PC-3 (cell line): ENCODE measurements at regions not wholly inside any gene's neighbourhood (a gene's known extent, or its start where the extent isn't known, plus 50 kb on each side); places are given as distances from the start of the nearest gene placed in this dataset.

Experiments used
- ATAC-seq: fragments of 200-7000 bp; cut with Tn5 transposase; 2 replicates; pipeline ENCODE4 v1.9.1; 2020; ENCODE audit warnings: mild to moderate bottlenecking, moderate library complexity
- BruUV-seq: library from RNA; stranded (reverse); fragments of 400-500 nt; replicated peaks from 2 replicates; lab custom pipeline; 2021; lab: Mats Ljungman, UMichigan
- CTCF ChIA-PET: fragments of 300-600 bp; sonication (Branson Sonifier 250); formaldehyde crosslinking; loops from one replicate; lab custom pipeline; 2022; ENCODE audit warnings: antibody characterized with exemption; lab: Charles Lee
- POLR2A ChIA-PET: fragments of 300-600 bp; sonication (Branson Sonifier 250); formaldehyde crosslinking; loops from one replicate; lab custom pipeline; 2022; ENCODE audit warnings: antibody characterized with exemption; ENCODE audit not compliant: unreplicated experiment; lab: Charles Lee
- DNase-seq: peaks from one replicate; pipeline ENCODE4 v3.0.0-alpha.2; 2015
- H2AFZ ChIP-seq: fragments of 300-600 bp; sonication (generic); 2 replicates; pipeline ENCODE4 v1.6.0; 2016; ENCODE audit warnings: antibody characterized with exemption, low read length
- H3F3A ChIP-seq: fragments of 300-600 bp; sonication (generic); one replicate; pipeline ENCODE4 v1.6.0; 2017; ENCODE audit warnings: antibody characterized with exemption, low read length, control low read depth, mild to moderate bottlenecking; ENCODE audit not compliant: unreplicated experiment
- H3K27ac ChIP-seq: fragments of 300-600 bp; sonication (generic); 2 replicates; pipeline ENCODE4 v1.5.1; 2016; ENCODE audit warnings: mild to moderate bottlenecking, low read length
- H3K27me3 ChIP-seq: fragments of 300-600 bp; sonication (generic); 2 replicates; pipeline ENCODE4 v1.6.1; 2016; ENCODE audit warnings: low read length, mixed read lengths
- H3K36me3 ChIP-seq: fragments of 300-600 bp; sonication (generic); 2 replicates; pipeline ENCODE4 v1.6.1; 2016; ENCODE audit warnings: low read depth, mixed run types, low read length, mixed read lengths
- H3K4me1 ChIP-seq: fragments of 300-600 bp; sonication (generic); 2 replicates; pipeline ENCODE4 v1.5.1; 2016; ENCODE audit warnings: low read length; ENCODE audit not compliant: insufficient read depth
- H3K4me2 ChIP-seq: fragments of 300-600 bp; sonication (generic); 2 replicates; pipeline ENCODE4 v1.6.0; 2016; ENCODE audit warnings: low read length
- H3K4me3 ChIP-seq: fragments of 300-600 bp; sonication (generic); 2 replicates; pipeline ENCODE4 v1.5.1; 2016; ENCODE audit warnings: mild to moderate bottlenecking, low read length, mixed read lengths
- H3K79me2 ChIP-seq: fragments of 300-600 bp; sonication (generic); 2 replicates; pipeline ENCODE4 v1.6.1; 2017; ENCODE audit warnings: low read length, mixed read lengths
- H3K9ac ChIP-seq: fragments of 300-600 bp; sonication (generic); 2 replicates; pipeline ENCODE4 v1.6.0; 2016; ENCODE audit warnings: mild to moderate bottlenecking, low read length
- H3K9me2 ChIP-seq: fragments of 300-600 bp; sonication (generic); replicated peaks from 2 replicates; pipeline ENCODE4 v1.6.1; 2016; ENCODE audit warnings: mixed run types, low read length, mixed read lengths
- H3K9me3 ChIP-seq: fragments of 300-600 bp; sonication (generic); 2 replicates; pipeline ENCODE4 v1.6.1; 2016; ENCODE audit warnings: low read length, mixed read lengths
- H4K20me1 ChIP-seq: fragments of 300-600 bp; sonication (generic); 2 replicates; pipeline ENCODE4 v1.6.1; 2016; ENCODE audit warnings: low read length, mixed read lengths
- CTCF ChIP-seq: fragments of 300-600 bp; sonication (generic); conservative IDR thresholded peaks from 2 replicates; pipeline ENCODE4 v1.5.1; 2017; ENCODE audit warnings: antibody characterized with exemption, low read depth, mild to moderate bottlenecking, low read length
- EZH2 ChIP-seq: fragments of 300-600 bp; sonication (generic); IDR thresholded peaks from one replicate; pipeline ENCODE4 v1.6.1; 2017; ENCODE audit warnings: antibody characterized with exemption, mild to moderate bottlenecking, low read length; ENCODE audit not compliant: unreplicated experiment
- EZH2phosphoT487 ChIP-seq: fragments of 300-600 bp; sonication (generic); IDR thresholded peaks from 2 replicates; pipeline ENCODE4 v1.6.1; 2018; ENCODE audit warnings: mild to moderate bottlenecking, antibody characterized with exemption, low read length, borderline replicate concordance
- intact Hi-C: fragments of 100-400 bp; cut with micrococcal nuclease; formaldehyde crosslinking; loops from 2 replicates; pipeline ENCODE4 v1.9.0; 2023

- DNase-seq (peak; percentile 42), ATAC-seq (no peak)
- H3K4me3 ChIP-seq: no peak overlapping the region
- POLR2A ChIA-PET: no interaction called here
- no peaks in the 10 kb centered on the region for H3K4me1 ChIP-seq
- no TSS peak for BruUV-seq
- intact Hi-C loops: no loop called here
- peak; percentile 60 for TF ChIP-seq CTCF
- no peak for TF ChIP-seq EZH2
- no peak for TF ChIP-seq EZH2phosphoT487
- H3K79me2 ChIP-seq: no peaks in the 10 kb centered on the region
- no peaks in the 10 kb centered on the region for H3K9me2 ChIP-seq
- no peaks in the 10 kb centered on the region for H3K27me3 ChIP-seq
- H3K9ac ChIP-seq: no peak overlapping the region
- H3K36me3 ChIP-seq: no peaks in the 10 kb centered on the region
- H3K4me2 ChIP-seq: no peak overlapping the region
- CTCF ChIA-PET: no interaction called here
- no peak overlapping the region for H3K27ac ChIP-seq
- no peak overlapping the region for H2AFZ ChIP-seq
- H4K20me1 ChIP-seq: no peaks in the 10 kb centered on the region
- H3K9me3 ChIP-seq: 0 out of 2 replicates have a peak, but pooled peaks cover 4% of the 10 kb centered on the region
- H3F3A ChIP-seq: no peaks in the 10 kb centered on the region
These were observed 508.6 kb downstream of the FLRT2 start for GRCh38 chr14:86038387-86039042.

DNA sequence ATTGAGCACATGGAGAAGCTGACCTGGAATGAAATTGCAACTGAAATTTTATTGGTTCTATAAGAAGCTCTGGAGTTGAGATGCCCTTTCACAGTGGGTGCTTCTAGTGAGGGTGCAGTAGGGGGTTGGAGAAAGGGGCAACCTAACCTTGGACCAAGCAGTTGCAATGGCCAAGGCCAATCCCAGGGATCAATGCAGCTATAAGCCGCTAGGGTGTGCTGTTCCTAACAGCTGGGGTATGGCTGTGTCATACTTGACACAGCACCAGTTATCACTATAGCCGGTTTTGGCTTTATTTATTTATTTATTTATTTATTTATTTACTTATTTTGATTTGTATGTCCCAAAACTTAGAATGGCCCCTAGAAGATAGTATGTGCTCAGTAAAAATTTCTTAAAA, 505.9 kb downstream of the FLRT2 start:
- H3K79me2 ChIP-seq: no peaks in the 10 kb centered on the region
- no peaks in the 10 kb centered on the region for H3K36me3 ChIP-seq
- no peak overlapping the region for H3K27ac ChIP-seq
- no peaks in the 10 kb centered on the region for H3F3A ChIP-seq
- CTCF ChIA-PET: no interaction called here
- no peaks in the 10 kb centered on the region for H3K27me3 ChIP-seq
- no peak for ATAC-seq
- no peak overlapping the region for H3K9ac ChIP-seq
- no peak overlapping the region for H3K4me3 ChIP-seq
- peak; percentile 33; the same call in 1 of the 2 replicates for TF ChIP-seq CTCF
- TF ChIP-seq EZH2: no peak
- no TSS peak for BruUV-seq
- H3K9me2 ChIP-seq: no peaks in the 10 kb centered on the region
- no peak overlapping the region for H3K4me2 ChIP-seq
- no peaks in the 10 kb centered on the region for H4K20me1 ChIP-seq
- no peaks in the 10 kb centered on the region for H3K4me1 ChIP-seq
- intact Hi-C loops: no loop called here
- POLR2A ChIA-PET: no interaction called here
- no peak overlapping the region for H2AFZ ChIP-seq
- peak; percentile 34 for DNase-seq
- 0 out of 2 replicates have a peak, but pooled peaks cover 4% of the 10 kb centered on the region for H3K9me3 ChIP-seq

DNA sequence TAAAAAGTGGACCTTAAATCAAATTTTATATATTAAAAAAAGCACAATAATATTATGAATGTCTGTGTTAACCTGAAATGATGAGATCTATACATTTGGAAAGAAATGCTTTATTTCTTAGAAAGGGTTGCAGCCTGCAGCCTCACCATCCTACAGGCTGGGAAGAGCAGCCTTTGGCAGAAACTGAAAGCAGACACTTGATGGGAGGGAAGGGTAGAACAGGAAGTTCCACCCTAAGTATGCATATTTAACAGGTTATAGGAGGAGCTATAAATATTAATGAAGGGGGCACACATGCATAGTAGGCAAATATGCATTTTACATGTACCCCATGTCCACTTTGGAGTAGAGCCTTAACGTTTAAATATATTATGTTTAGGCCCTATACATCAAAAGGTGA, 498.0 kb downstream of the FLRT2 start:
- no peaks in the 10 kb centered on the region for H3K79me2 ChIP-seq
- TF ChIP-seq EZH2phosphoT487: no peak
- TF ChIP-seq CTCF: no peak
- TF ChIP-seq EZH2: no peak

More for the DNA sequence above, 498.0 kb downstream of the FLRT2 start:
- H3K27ac ChIP-seq: no peak overlapping the region
- no peaks in the 10 kb centered on the region for H3K36me3 ChIP-seq
- H4K20me1 ChIP-seq: no peaks in the 10 kb centered on the region
- intact Hi-C loops: no loop called here
- H3K27me3 ChIP-seq: no peaks in the 10 kb centered on the region
- H2AFZ ChIP-seq: no peak overlapping the region
- peaks cover 5% of the 10 kb centered on the region; the same call in 1 of the 2 replicates for H3K9me3 ChIP-seq
- no TSS peak for BruUV-seq
- H3K4me2 ChIP-seq: no peak overlapping the region
- H3K4me1 ChIP-seq: no peaks in the 10 kb centered on the region
- ChIA-PET POLR2A (no interaction called here), CTCF (no interaction called here)
- no peak overlapping the region for H3K4me3 ChIP-seq
- H3K9me2 ChIP-seq: no peaks in the 10 kb centered on the region
- ATAC-seq (no peak), DNase-seq (no peak)
- no peaks in the 10 kb centered on the region for H3F3A ChIP-seq
- H3K9ac ChIP-seq: no peak overlapping the region
